ENCODE measurements at regions not wholly inside any gene's neighbourhood (a gene's known extent, or its start where the extent isn't known, plus 50 kb on each side); places are given as distances from the start of the nearest gene placed in this dataset.

- DNase-seq, result no peak
These were observed 56.3 kb upstream of the S1PR3 start for GRCh38 chr9:88934876-88935535.

GRCh38 chr9:88936132-88936531 lies 55.1 kb upstream of the S1PR3 start:
- DNase-seq, result no peak

GRCh38 chr9:88936668-88937067 lies 54.6 kb upstream of the S1PR3 start:
- DNase-seq, result no peak

- DNase-seq, result no peak
These were observed 54.0 kb upstream of the S1PR3 start for GRCh38 chr9:88937248-88937647.

GRCh38 chr9:88938189-88938588 lies 53.1 kb upstream of the S1PR3 start:
- DNase-seq, result no peak

Measured in NCI-H446 treated with DMSO at 0.1 percent for 48 hours (cell line).